ENCODE measurements at regions not wholly inside any gene's neighbourhood (a gene's known extent, or its start where the extent isn't known, plus 50 kb on each side); places are given as distances from the start of the nearest gene placed in this dataset.

DNA sequence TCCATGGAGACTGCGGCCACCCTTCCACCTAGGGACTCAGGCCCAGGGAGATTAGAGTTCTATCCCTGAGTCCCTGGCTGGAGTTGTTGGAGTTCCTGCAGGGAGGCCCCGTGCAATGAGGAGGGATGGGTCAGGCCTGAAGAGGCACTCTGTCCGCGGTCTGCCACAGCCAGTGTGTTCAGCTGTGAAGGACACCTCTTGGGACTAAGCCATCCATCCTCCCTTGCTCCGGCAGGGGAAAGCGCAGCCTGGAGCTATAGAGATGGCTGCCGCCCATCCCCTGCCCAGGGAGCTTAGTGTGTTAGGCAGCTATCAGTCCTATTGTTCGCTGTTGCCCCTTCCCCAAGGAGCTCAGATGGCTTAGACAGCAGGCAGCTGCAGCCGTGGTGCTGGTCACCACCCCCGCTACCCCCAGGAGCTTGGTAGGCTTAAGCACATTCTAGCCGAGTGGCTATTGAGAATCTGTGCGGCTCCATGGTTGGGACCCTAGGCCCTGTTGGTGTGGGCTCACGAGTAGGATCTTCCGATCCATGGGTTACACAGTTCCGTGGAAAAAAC lies 141.3 kb downstream of the CYB561 start:
- no peak overlapping the region for H3K23ac ChIP-seq (ENCODE audit: insufficient read length, low read depth, low read length)
- no peak overlapping the region; a peak in 1 of 7 replicates for H3K27ac Mint-ChIP-seq
- TF ChIP-seq, protein P1, sequence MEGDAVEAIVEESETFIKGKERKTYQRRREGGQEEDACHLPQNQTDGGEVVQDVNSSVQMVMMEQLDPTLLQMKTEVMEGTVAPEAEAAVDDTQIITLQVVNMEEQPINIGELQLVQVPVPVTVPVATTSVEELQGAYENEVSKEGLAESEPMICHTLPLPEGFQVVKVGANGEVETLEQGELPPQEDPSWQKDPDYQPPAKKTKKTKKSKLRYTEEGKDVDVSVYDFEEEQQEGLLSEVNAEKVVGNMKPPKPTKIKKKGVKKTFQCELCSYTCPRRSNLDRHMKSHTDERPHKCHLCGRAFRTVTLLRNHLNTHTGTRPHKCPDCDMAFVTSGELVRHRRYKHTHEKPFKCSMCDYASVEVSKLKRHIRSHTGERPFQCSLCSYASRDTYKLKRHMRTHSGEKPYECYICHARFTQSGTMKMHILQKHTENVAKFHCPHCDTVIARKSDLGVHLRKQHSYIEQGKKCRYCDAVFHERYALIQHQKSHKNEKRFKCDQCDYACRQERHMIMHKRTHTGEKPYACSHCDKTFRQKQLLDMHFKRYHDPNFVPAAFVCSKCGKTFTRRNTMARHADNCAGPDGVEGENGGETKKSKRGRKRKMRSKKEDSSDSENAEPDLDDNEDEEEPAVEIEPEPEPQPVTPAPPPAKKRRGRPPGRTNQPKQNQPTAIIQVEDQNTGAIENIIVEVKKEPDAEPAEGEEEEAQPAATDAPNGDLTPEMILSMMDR (conservative IDR thresholded peaks at IDR 0.05), result no peak
- no CpG with 5 or more reads among the region's 15 CpGs for WGBS (ENCODE audit: extremely low coverage, insufficient read length, low lambda C conversion rate)
- H4K8ac ChIP-seq (replicated peaks; ENCODE audit: insufficient read length, low read depth, low read length), result no peak overlapping the region
- no peak overlapping the region for H2AFZ ChIP-seq (ENCODE audit: low read length)
- no peaks in the 10 kb centered on the region for H3K27me3 Mint-ChIP-seq (ENCODE audit: low read depth)
- H4K20me1 ChIP-seq (ENCODE audit: control insufficient read depth, insufficient read depth, insufficient read length), result no peaks in the 10 kb centered on the region
- 0 out of 4 replicates have a peak, but pooled peaks cover 0 to 2% of the 10 kb centered on the region in 2 experiments for H3K4me1 Mint-ChIP-seq
- H4K91ac ChIP-seq (ENCODE audit: insufficient read length, low read depth, low read length), result no peak overlapping the region
- no peak overlapping the region for H2AK5ac ChIP-seq (ENCODE audit: insufficient read length, low read length)
- H3K9me3 ChIP-seq (ENCODE audit: control insufficient read depth, low read depth, low read length), result no peaks in the 10 kb centered on the region
- no peak overlapping the region for H3K4ac ChIP-seq (ENCODE audit: low read depth, low read length)
- peaks cover 0 to 11% of the 10 kb centered on the region in 2 experiments; a peak in 4 of 5 replicates for H3K9me3 Mint-ChIP-seq
- H3K27ac ChIP-seq (ENCODE audit: insufficient read length, low read depth, low read length), result no peak overlapping the region
- H2BK15ac ChIP-seq (ENCODE audit: low read depth, low read length), result no peak overlapping the region
- H3K4me3 Mint-ChIP-seq, result no peak overlapping the region
- H3K9ac ChIP-seq (ENCODE audit: extremely low read depth, insufficient read length, low read length), result no peak overlapping the region
- H2BK5ac ChIP-seq (ENCODE audit: insufficient read length, low read length), result no peak overlapping the region
- no peak overlapping the region for H3K4me2 ChIP-seq (ENCODE audit: insufficient read depth, insufficient read length, low read length)
- peaks cover 0 to 7% (median 0%) of the 10 kb centered on the region in 3 experiments; a peak in 2 of 7 replicates for H3K36me3 Mint-ChIP-seq (ENCODE audit: insufficient read depth in 1 of 3, low read depth in 3 of 3)
- H3K56ac ChIP-seq (ENCODE audit: insufficient read length, low read depth, low read length), result no peak overlapping the region
- no peaks in the 10 kb centered on the region for H3K4me1 ChIP-seq (ENCODE audit: insufficient read depth, low read length)
- H3K23me2 ChIP-seq (ENCODE audit: insufficient read length, low read depth, low read length, poor library complexity, severe bottlenecking), result no peaks in the 10 kb centered on the region
- no peaks in the 10 kb centered on the region for H3K27me3 ChIP-seq (ENCODE audit: insufficient read depth, low read length)
- no peak for DNase-seq
- H2BK120ac ChIP-seq (ENCODE audit: low read depth, low read length, poor library complexity, severe bottlenecking), result no peak overlapping the region
- no peaks in the 10 kb centered on the region for H3K79me1 ChIP-seq (ENCODE audit: insufficient read depth, low read depth, low read length, poor library complexity, severe bottlenecking)
- H4K5ac ChIP-seq (ENCODE audit: insufficient read length, low read depth, low read length), result no peak overlapping the region
- H3K79me2 ChIP-seq (ENCODE audit: insufficient read depth, low read length), result no peaks in the 10 kb centered on the region
- H3K14ac ChIP-seq (ENCODE audit: insufficient read depth, low read length), result no peak overlapping the region
- H3T11ph ChIP-seq (ENCODE audit: low read length), result no peak overlapping the region
- H3K18ac ChIP-seq (ENCODE audit: insufficient read length, low read depth, low read length), result no peak overlapping the region
- no peak overlapping the region for H2BK20ac ChIP-seq (ENCODE audit: low read depth, low read length, poor library complexity, severe bottlenecking)
- no peak overlapping the region for H2BK12ac ChIP-seq (ENCODE audit: insufficient read length, low read depth, low read length)
